SK-N-SH treated with all-trans-retinoic acid at 6 μM for 48 hours (cell line): ENCODE measurements at regions not wholly inside any gene's neighbourhood (a gene's known extent, or its start where the extent isn't known, plus 50 kb on each side); places are given as distances from the start of the nearest gene placed in this dataset.

Experiments used
- ATAC-seq: fragments of 200-7000 bp; cut with Tn5 transposase; 3 replicates; pipeline ENCODE4 v1.9.1; 2020; ENCODE audit warnings: mild to moderate bottlenecking, moderate library complexity
- ARNTL ChIP-seq: fragments of 450-650 bp; formaldehyde crosslinking; IDR thresholded peaks from 2 replicates; pipeline ENCODE4 v1.5.0; 2020; ENCODE audit warnings: low read depth, mild to moderate bottlenecking, moderate library complexity, borderline replicate concordance
- BACH2 ChIP-seq: fragments of 250-450 bp; sonication (Bioruptor Pico); IDR thresholded peaks from 2 replicates; pipeline ENCODE4 v1.9.0; 2021; ENCODE audit warnings: mild to moderate bottlenecking, borderline replicate concordance
- CSDC2 ChIP-seq: fragments of 250-450 bp; sonication (Bioruptor Pico); IDR thresholded peaks from 2 replicates; pipeline ENCODE4 v1.5.0; 2020; ENCODE audit warnings: mild to moderate bottlenecking, moderate library complexity
- CSRNP3 ChIP-seq: fragments of 250-450 bp; sonication (Bioruptor Pico); IDR thresholded peaks from 2 replicates; pipeline ENCODE4 v1.5.1; 2021; ENCODE audit warnings: mild to moderate bottlenecking, moderate library complexity
- ESRRG ChIP-seq: fragments of 250-450 bp; sonication (Bioruptor Pico); IDR thresholded peaks from 2 replicates; pipeline ENCODE4 v1.6.1; 2021; ENCODE audit warnings: mild to moderate bottlenecking
- GLIS3 ChIP-seq: fragments of 250-450 bp; sonication (Bioruptor Pico); IDR thresholded peaks from 2 replicates; pipeline ENCODE4 v1.5.0; 2020; ENCODE audit warnings: mild to moderate bottlenecking, moderate library complexity
- ISL1 ChIP-seq: fragments of 250-450 bp; sonication (Bioruptor Pico); IDR thresholded peaks from 2 replicates; pipeline ENCODE4 v2.1.2; 2022; ENCODE audit warnings: mild to moderate bottlenecking, moderate library complexity
- OSR1 ChIP-seq: fragments of 250-450 bp; sonication (Bioruptor Pico); IDR thresholded peaks from 2 replicates; pipeline ENCODE4 v1.8.0; 2022; ENCODE audit warnings: moderate library complexity, mild to moderate bottlenecking, inconsistent platforms
- PATZ1 ChIP-seq: fragments of 250-450 bp; sonication (Bioruptor Pico); IDR thresholded peaks from 2 replicates; pipeline ENCODE4 v1.8.0; 2020; ENCODE audit warnings: mild to moderate bottlenecking, moderate library complexity, borderline replicate concordance
- POU6F1 ChIP-seq: fragments of 250-450 bp; sonication (Bioruptor Pico); IDR thresholded peaks from 2 replicates; pipeline ENCODE4 v1.8.0; 2021; ENCODE audit warnings: low read depth, mild to moderate bottlenecking, moderate library complexity, borderline replicate concordance
- PPARA ChIP-seq: fragments of 250-450 bp; sonication (Bioruptor Pico); IDR thresholded peaks from 2 replicates; pipeline ENCODE4 v1.5.0; 2020; ENCODE audit warnings: mild to moderate bottlenecking, borderline replicate concordance
- RARB ChIP-seq: fragments of 250-450 bp; sonication (Bioruptor Pico); IDR thresholded peaks from 2 replicates; pipeline ENCODE4 v1.8.0; 2021; ENCODE audit warnings: mild to moderate bottlenecking, moderate library complexity
- SNAI2 ChIP-seq: fragments of 250-450 bp; sonication (Bioruptor Pico); IDR thresholded peaks from 2 replicates; pipeline ENCODE4 v1.5.0; 2020; ENCODE audit warnings: mild to moderate bottlenecking, moderate library complexity
- TCF4 ChIP-seq: fragments of 250-450 bp; sonication (Bioruptor Pico); IDR thresholded peaks from 2 replicates; pipeline ENCODE4 v1.8.0; 2021; ENCODE audit warnings: mild to moderate bottlenecking, moderate library complexity, borderline replicate concordance
- TOX ChIP-seq: fragments of 250-450 bp; sonication (Bioruptor Pico); IDR thresholded peaks from 2 replicates; pipeline ENCODE4 v1.8.0; 2021; ENCODE audit warnings: mild to moderate bottlenecking, moderate library complexity, borderline replicate concordance
- TSHZ2 ChIP-seq: fragments of 250-450 bp; sonication (Bioruptor Pico); IDR thresholded peaks from 2 replicates; pipeline ENCODE4 v1.5.0; 2020; ENCODE audit warnings: mild to moderate bottlenecking, moderate library complexity
- ZFP3 ChIP-seq: fragments of 250-450 bp; sonication (Bioruptor Pico); IDR thresholded peaks from 2 replicates; pipeline ENCODE4 v1.5.0; 2020; ENCODE audit warnings: mild to moderate bottlenecking, moderate library complexity
- ZFP30 ChIP-seq: fragments of 450-650 bp; formaldehyde crosslinking; IDR thresholded peaks from 2 replicates; pipeline ENCODE4 v1.5.0; 2022; ENCODE audit warnings: mild to moderate bottlenecking, moderate library complexity
- ZNF565 ChIP-seq: fragments of 450-650 bp; formaldehyde crosslinking; conservative IDR thresholded peaks from 2 replicates; pipeline ENCODE4 v1.5.0; 2020; ENCODE audit warnings: low read depth, mild to moderate bottlenecking, moderate library complexity
- ZNF70 ChIP-seq: fragments of 450-650 bp; formaldehyde crosslinking; IDR thresholded peaks from 2 replicates; pipeline ENCODE4 v1.5.0; 2020; ENCODE audit warnings: mild to moderate bottlenecking, moderate library complexity
- ZNF8 ChIP-seq: fragments of 450-650 bp; formaldehyde crosslinking; IDR thresholded peaks from 2 replicates; pipeline ENCODE4 v1.5.0; 2020; ENCODE audit warnings: mild to moderate bottlenecking, moderate library complexity

- ATAC-seq, result no peak
- TF ChIP-seq ZFP30 (CRISPR knock-in tag) (no peak), ZNF565 (no peak), TSHZ2 (CRISPR knock-in tag) (no peak), PATZ1 (CRISPR knock-in tag) (no peak), TOX (CRISPR knock-in tag) (no peak), ESRRG (CRISPR knock-in tag) (no peak), ZNF8 (CRISPR knock-in tag) (no peak), RARB (CRISPR knock-in tag) (no peak), CSRNP3 (CRISPR knock-in tag) (no peak), GLIS3 (CRISPR knock-in tag) (no peak)
These were observed 73.1 kb upstream of the IRX1 start for GRCh38 chr5:3522491-3522890.

GRCh38 chr5:3518576-3518975, 77.1 kb upstream of the IRX1 start:
- no peak for ATAC-seq
- TF ChIP-seq BACH2 (no peak), TSHZ2 (CRISPR knock-in tag) (no peak), CSRNP3 (CRISPR knock-in tag) (no peak), ZNF8 (CRISPR knock-in tag) (no peak), ESRRG (CRISPR knock-in tag) (no peak), PPARA (no peak), ZFP3 (no peak)
- TF ChIP-seq, all 23 proteins: peak for 0

GRCh38 chr5:3518051-3518450, 77.6 kb upstream of the IRX1 start:
- ATAC-seq, result no peak
- no peak for TF ChIP-seq BACH2
- TF ChIP-seq POU6F1 (CRISPR knock-in tag), result no peak
- TF ChIP-seq ZFP30 (CRISPR knock-in tag), result no peak
- TF ChIP-seq ARNTL, result no peak
- no peak for TF ChIP-seq SNAI2 (CRISPR knock-in tag)
- no peak for TF ChIP-seq TSHZ2 (CRISPR knock-in tag)
- no peak for TF ChIP-seq OSR1 (CRISPR knock-in tag)
- TF ChIP-seq ZNF8 (CRISPR knock-in tag), result no peak
- no peak for TF ChIP-seq RARB (CRISPR knock-in tag)
- TF ChIP-seq ISL1 (CRISPR knock-in tag), result no peak
- TF ChIP-seq ZNF70 (CRISPR knock-in tag), result no peak
- TF ChIP-seq TOX (CRISPR knock-in tag), result no peak
- no peak for TF ChIP-seq PPARA
- no peak for TF ChIP-seq CSDC2 (CRISPR knock-in tag)
- TF ChIP-seq TCF4, result no peak
- no peak for TF ChIP-seq ZFP3
